ENCODE measurements at regions not wholly inside any gene's neighbourhood (a gene's known extent, or its start where the extent isn't known, plus 50 kb on each side); places are given as distances from the start of the nearest gene placed in this dataset.

- no peak for TF ChIP-seq POLR2A (IDR thresholded peaks at IDR 0.05)
- TF ChIP-seq CTCF (IDR thresholded peaks at IDR 0.05 in 8 of 11, conservative IDR thresholded peaks at IDR 0.05 in 3 of 11) = no peak
These were observed 64.6 kb upstream of the HAND1 start for GRCh38 chr5:154542581-154542980.

All from spleen (tissue), 7 donors.